ENCODE measurements at regions not wholly inside any gene's neighbourhood (a gene's known extent, or its start where the extent isn't known, plus 50 kb on each side); places are given as distances from the start of the nearest gene placed in this dataset.

DNA sequence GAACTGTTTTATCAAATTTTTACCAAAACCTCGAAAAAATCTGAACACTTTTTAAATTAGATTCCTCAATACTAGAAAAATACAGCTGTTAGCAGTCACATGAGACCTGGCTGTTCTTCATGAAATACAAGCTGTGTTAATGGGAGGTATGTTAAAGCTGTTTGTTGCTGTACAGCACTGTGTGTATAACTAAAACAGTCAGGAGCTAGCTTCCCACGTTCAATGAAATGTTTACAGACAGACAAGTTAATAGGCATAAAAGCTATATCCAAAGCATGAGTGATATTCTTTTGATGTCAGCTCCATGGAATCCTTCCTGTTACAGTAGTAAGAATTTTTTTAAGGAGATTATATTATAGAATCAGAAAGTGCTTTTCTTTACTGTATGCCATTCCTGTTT, 223.2 kb upstream of the FOXD3 start:
- TF ChIP-seq EZH2 (IDR thresholded peaks at IDR 0.05; ENCODE audit: low read length, missing control alignments): no peak
- TF ChIP-seq, protein P1, sequence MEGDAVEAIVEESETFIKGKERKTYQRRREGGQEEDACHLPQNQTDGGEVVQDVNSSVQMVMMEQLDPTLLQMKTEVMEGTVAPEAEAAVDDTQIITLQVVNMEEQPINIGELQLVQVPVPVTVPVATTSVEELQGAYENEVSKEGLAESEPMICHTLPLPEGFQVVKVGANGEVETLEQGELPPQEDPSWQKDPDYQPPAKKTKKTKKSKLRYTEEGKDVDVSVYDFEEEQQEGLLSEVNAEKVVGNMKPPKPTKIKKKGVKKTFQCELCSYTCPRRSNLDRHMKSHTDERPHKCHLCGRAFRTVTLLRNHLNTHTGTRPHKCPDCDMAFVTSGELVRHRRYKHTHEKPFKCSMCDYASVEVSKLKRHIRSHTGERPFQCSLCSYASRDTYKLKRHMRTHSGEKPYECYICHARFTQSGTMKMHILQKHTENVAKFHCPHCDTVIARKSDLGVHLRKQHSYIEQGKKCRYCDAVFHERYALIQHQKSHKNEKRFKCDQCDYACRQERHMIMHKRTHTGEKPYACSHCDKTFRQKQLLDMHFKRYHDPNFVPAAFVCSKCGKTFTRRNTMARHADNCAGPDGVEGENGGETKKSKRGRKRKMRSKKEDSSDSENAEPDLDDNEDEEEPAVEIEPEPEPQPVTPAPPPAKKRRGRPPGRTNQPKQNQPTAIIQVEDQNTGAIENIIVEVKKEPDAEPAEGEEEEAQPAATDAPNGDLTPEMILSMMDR (conservative IDR thresholded peaks at IDR 0.05 in 1 of 2, IDR thresholded peaks at IDR 0.05 in 1 of 2; ENCODE audit: low read depth in 1 of 2, low read length in 2 of 2): no peak

Measured in fibroblast of lung (primary cell).